Caki2 (cell line): ENCODE measurements at regions not wholly inside any gene's neighbourhood (a gene's known extent, or its start where the extent isn't known, plus 50 kb on each side); places are given as distances from the start of the nearest gene placed in this dataset.
A peak's percentile ranks its signal among the peaks of the same experiment; 100 is the strongest.

Source experiments
- DNase-seq: peaks from one replicate; pipeline ENCODE4 v3.0.0-alpha.2; 2015; ENCODE audit warnings: low read depth
- in situ Hi-C: cut with HindIII; loops from 2 replicates; pipeline ENCODE4 v1.10.0; 2016; ENCODE audit warnings: low sequenced_read_pairs, low pct_unique_long_range_greater_than_20kb, mixed read lengths

- DNase-seq = no peak
- in situ Hi-C loops = no loop called here
These were observed 116.0 kb upstream of the TMEM132C start for GRCh38 chr12:128150961-128151360.

GRCh38 chr12:128155571-128155970, 111.4 kb upstream of the TMEM132C start:
- DNase-seq = no peak
- in situ Hi-C loops = no loop called here

DNA sequence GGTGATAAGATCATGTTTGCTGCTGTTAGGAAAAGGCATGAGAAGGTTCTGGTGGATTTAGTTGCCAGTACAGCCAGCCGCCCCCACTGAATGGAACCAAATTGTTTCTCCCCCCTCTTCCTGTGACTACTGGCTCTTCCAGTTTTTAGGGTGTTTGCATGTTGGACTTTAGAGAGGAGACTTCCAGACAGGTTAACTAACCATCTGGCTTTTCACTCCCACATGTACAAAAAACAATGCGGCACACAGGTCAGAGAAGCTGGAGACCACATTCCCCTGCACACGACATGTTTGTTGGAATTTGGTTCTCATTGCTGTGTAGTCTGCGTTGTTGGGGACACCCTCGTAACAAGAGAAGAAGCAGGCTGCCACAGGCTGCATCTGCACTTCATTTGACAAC, 103.9 kb upstream of the TMEM132C start:
- no peak for DNase-seq
- in situ Hi-C loops = no loop called here

- no peak for DNase-seq
- in situ Hi-C loops = no loop called here
These were observed 102.4 kb upstream of the TMEM132C start for GRCh38 chr12:128164533-128164932.

- in situ Hi-C loops = no loop called here
- no peak for DNase-seq
These were observed 101.6 kb upstream of the TMEM132C start for GRCh38 chr12:128165387-128165786.

DNA sequence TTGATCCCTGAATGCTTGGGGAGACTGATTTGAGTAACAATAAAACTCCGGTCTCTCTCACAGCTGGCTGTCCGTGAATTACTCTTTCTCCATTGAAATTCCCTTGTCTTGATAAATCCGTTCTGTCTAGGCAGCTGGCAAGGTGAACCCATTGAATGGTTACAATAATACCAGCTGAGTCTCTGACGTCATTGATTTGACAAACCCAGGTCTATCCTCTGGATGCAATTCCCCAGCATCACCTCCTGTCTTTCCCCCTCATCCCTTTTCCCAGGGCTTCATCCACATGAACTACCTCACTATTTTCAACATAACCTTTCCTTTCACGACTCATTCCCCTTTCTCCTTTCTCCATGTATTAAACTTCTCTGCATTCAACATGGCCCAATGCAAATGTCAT, 98.7 kb upstream of the TMEM132C start:
- in situ Hi-C loops = no loop called here
- DNase-seq = no peak

DNA sequence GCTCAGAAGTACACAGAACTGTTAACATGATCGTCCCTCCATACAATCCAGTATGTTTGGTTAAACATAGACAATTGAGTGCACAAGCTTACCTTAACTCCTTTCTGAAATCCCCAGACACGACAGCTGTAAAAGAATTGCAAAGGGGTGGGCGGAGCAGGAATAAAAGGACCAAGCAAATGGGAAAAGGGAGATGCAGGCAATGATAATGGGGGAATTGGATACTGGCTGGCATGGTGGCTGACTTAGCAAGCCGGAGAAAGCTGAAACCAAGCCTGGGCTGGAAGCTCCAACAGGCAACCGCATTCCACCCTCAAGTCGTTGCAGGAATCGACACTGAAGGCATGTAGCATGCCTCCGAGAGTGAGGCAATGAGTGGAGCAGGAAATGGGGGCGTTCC, 96.8 kb upstream of the TMEM132C start:
- in situ Hi-C loops = no loop called here

GRCh38 chr12:128178565-128178964, 88.4 kb upstream of the TMEM132C start:
- in situ Hi-C loops = no loop called here
- DNase-seq = no peak

More for the DNA sequence above, 96.8 kb upstream of the TMEM132C start:
- DNase-seq = no peak

- in situ Hi-C loops = no loop called here
These were observed 88.0 kb upstream of the TMEM132C start for GRCh38 chr12:128178966-128179365.

DNA sequence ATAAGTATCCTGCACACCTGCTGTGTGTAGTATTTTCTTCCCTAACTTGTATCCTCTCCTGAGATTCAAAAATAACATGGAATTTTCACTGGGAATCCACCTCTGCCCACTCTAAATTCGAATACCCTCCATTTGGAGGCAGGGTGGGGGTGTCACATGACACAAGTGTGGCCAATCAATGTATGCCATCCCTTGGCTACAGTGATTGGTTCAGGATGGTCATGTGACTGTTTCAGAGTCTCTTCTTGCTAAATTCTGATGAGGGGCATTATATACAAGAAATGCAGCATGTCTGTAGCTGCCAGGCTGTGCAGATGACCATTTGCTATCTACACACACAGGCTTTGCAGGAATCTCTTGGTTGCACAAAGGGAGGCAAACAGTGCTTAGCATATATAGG, 86.8 kb upstream of the TMEM132C start:
- in situ Hi-C loops = no loop called here
- no peak for DNase-seq

More at GRCh38 chr12:128178966-128179365, 88.0 kb upstream of the TMEM132C start:
- peak; percentile 70 for DNase-seq

DNA sequence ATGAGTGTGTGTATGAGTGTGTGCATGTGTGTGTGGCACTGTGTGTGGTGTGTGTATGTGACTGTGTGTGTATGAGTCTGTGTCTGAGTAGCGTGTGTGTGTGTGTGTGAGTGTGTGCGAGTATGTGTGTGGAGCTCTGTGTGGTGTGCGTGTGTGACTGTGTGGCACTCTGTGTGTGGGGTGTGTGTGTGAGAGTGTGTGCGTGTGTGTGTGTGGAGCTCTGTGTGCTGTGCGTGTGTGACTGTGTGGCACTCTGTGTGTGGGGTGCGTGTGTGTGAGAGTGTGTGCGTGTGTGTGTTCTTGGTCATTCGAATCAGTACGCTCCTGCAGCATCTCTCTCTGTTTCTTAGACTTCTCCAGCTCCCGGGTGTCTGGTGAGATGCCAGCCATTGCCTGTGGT, 76.9 kb upstream of the TMEM132C start:
- in situ Hi-C loops = no loop called here
- no peak for DNase-seq

DNA sequence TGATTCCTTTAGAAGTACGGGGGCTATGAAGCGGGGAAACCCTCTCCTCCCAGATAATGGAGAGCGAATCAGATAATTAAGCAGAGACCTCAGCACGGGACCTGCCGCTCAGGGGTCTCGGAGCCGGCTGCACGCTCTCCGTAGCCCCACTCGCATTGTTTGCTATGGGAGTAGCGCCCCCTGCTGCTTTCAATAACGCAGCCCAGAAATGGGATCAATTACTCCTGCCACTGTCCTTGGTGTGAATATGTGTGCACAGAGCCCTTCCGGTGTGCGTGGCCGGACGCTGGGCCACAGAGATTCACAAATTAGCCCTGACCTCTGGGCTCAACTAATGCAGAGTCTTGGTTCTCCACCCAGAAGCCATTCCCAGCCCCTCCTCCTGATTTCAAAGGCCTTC, 76.4 kb upstream of the TMEM132C start:
- in situ Hi-C loops = no loop called here
- peak; percentile 10 for DNase-seq

GRCh38 chr12:128191380-128191779, 75.6 kb upstream of the TMEM132C start:
- in situ Hi-C loops = no loop called here

DNA sequence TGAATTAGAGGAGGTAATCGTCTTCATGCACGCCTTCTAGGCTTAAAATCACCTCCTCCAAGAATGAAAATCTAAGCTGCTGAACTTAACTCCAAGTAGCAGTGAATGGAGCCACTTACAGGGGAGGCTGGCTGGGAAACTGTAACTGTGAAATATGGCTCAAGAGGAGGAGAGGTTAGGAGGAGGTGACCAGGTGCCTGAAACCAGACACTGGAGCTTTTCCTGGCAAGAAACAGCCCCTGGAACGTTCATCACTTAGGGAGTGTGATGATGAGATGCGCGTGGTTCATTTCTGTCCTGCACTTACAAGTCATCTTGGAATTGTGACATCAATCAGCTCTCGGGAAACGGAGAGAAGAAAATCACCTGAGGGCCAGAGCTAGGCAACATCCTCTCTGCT, 62.3 kb upstream of the TMEM132C start:
- in situ Hi-C loops = no loop called here
- DNase-seq = no peak

More at GRCh38 chr12:128191380-128191779, 75.6 kb upstream of the TMEM132C start:
- DNase-seq = no peak

GRCh38 chr12:128205145-128205544, 61.8 kb upstream of the TMEM132C start:
- DNase-seq = no peak
- in situ Hi-C loops = no loop called here

GRCh38 chr12:128205758-128206157, 61.2 kb upstream of the TMEM132C start:
- in situ Hi-C loops = no loop called here
- DNase-seq = no peak
